Left ventricle myocardium inferior (tissue), 1 donor: ENCODE measurements at regions not wholly inside any gene's neighbourhood (a gene's known extent, or its start where the extent isn't known, plus 50 kb on each side); places are given as distances from the start of the nearest gene placed in this dataset.

ENCODE experiments used
- DNase-seq: peaks from one replicate; pipeline ENCODE4 v3.0.0-alpha.2; 2020
- H3K27ac ChIP-seq: fragments of 200-600 bp; replicated peaks from 2 replicates; pipeline ENCODE4 v1.8.0; 2021
- H3K27me3 ChIP-seq: fragments of 200-600 bp; 2 replicates; pipeline ENCODE4 v1.8.0; 2021; ENCODE audit warnings: low read depth
- H3K36me3 ChIP-seq: fragments of 200-600 bp; 2 replicates; pipeline ENCODE4 v1.8.0; 2021
- H3K4me1 ChIP-seq: fragments of 200-600 bp; 2 replicates; pipeline ENCODE4 v1.8.0; 2021
- H3K4me3 ChIP-seq: fragments of 200-600 bp; 2 replicates; pipeline ENCODE4 v1.8.0; 2021; ENCODE audit warnings: mild to moderate bottlenecking, moderate library complexity
- H3K9me3 ChIP-seq: fragments of 200-600 bp; replicated peaks from 2 replicates; pipeline ENCODE4 v1.8.0; 2021
- intact Hi-C: fragments of 100-400 bp; cut with micrococcal nuclease; formaldehyde crosslinking; loops from one replicate; pipeline ENCODE4 v1.11.0; 2022
- TF ChIP-seq, protein P1 (sequence below): fragments of 200-600 bp; IDR thresholded peaks from 2 replicates; pipeline ENCODE4 v1.8.0; 2021; ENCODE audit warnings: antibody characterized with exemption, mild to moderate bottlenecking, borderline replicate concordance
- donor health status: DM: no; HTN: yes; CAD: no; lungs with severe emphysema.

DNA sequence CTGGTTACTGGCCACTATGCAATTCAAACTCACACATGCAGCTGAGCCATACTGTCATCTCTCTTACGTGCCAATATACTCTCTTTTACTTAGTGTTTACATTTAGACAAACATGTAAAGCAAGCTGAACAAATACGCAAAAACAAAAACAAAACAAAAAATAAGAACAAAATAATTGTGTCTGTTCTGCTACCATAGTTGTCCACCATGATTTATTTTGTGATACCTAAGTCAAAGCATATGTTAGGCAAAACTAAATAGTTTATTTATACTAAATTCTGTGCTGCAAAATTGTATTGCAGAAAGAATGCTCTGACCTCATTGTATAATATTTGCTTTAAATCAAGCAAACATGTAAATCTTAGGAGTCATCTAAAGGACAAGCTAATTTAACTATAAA, 943.2 kb upstream of the AGA start:
- intact Hi-C loops: no loop called here
- Histone ChIP-seq H3K4me3 (no peak overlapping the region), H3K27me3 (no peaks in the 10 kb centered on the region), H3K27ac (no peak overlapping the region), H3K4me1 (no peaks in the 10 kb centered on the region), H3K36me3 (no peaks in the 10 kb centered on the region), H3K9me3 (peaks cover 8% of the 10 kb centered on the region)
- TF ChIP-seq, protein P1, sequence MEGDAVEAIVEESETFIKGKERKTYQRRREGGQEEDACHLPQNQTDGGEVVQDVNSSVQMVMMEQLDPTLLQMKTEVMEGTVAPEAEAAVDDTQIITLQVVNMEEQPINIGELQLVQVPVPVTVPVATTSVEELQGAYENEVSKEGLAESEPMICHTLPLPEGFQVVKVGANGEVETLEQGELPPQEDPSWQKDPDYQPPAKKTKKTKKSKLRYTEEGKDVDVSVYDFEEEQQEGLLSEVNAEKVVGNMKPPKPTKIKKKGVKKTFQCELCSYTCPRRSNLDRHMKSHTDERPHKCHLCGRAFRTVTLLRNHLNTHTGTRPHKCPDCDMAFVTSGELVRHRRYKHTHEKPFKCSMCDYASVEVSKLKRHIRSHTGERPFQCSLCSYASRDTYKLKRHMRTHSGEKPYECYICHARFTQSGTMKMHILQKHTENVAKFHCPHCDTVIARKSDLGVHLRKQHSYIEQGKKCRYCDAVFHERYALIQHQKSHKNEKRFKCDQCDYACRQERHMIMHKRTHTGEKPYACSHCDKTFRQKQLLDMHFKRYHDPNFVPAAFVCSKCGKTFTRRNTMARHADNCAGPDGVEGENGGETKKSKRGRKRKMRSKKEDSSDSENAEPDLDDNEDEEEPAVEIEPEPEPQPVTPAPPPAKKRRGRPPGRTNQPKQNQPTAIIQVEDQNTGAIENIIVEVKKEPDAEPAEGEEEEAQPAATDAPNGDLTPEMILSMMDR: no peak
- no peak for DNase-seq

GRCh38 chr4:178387756-178388155, 945.5 kb upstream of the AGA start:
- DNase-seq: no peak
- intact Hi-C loops: no loop called here
- H3K27me3 ChIP-seq: no peaks in the 10 kb centered on the region
- peaks cover 8% of the 10 kb centered on the region for H3K9me3 ChIP-seq
- TF ChIP-seq, protein P1: no peak
- H3K4me3 ChIP-seq: no peak overlapping the region
- no peak overlapping the region for H3K27ac ChIP-seq
- no peaks in the 10 kb centered on the region for H3K36me3 ChIP-seq
- H3K4me1 ChIP-seq: no peaks in the 10 kb centered on the region

DNA sequence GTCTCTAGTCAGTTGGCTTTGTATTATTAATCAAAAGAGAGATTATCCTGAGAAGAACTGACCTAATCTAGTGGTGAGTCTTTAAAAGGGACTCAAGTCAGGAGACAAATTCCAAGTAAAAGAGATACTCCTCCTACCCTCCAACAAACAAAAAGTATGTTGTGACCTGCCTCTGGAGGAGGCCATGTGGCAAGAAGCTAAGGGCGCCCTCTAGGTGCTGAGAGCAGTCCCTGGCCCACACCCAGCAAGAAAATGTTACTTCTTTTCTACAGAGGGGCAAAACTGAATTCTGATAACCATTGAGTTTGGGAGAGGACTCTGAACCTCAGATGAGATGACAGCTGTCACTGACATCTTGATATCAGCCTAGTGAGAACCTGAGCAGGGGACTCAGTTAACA, 953.6 kb upstream of the AGA start:
- Histone ChIP-seq H3K4me3 (no peak overlapping the region), H3K4me1 (no peaks in the 10 kb centered on the region), H3K27me3 (no peaks in the 10 kb centered on the region), H3K27ac (no peak overlapping the region), H3K9me3 (peaks cover 13% of the 10 kb centered on the region), H3K36me3 (no peaks in the 10 kb centered on the region)
- TF ChIP-seq, protein P1: no peak
- no peak for DNase-seq
- intact Hi-C loops: no loop called here

DNA sequence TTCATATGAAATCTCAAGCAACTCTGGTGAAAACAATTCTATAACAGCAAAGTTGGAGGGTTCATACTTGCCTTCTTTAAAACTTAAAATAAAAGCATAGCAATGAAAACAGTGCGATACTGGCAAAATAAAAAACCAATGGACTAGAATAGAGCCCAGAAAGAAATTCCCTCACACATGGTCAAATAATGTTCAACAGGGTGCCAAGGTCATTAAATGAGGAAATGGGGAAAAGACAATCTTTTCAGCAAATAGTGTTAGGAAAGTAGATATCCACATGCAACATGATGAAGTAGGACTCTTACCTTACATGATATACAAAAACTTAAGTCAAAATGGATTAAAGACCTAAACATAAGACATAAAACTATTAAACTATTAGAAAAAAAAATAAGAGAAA, 970.2 kb upstream of the AGA start:
- Histone ChIP-seq H3K27me3 (no peaks in the 10 kb centered on the region), H3K36me3 (no peaks in the 10 kb centered on the region), H3K4me1 (no peaks in the 10 kb centered on the region), H3K4me3 (no peak overlapping the region), H3K27ac (no peak overlapping the region), H3K9me3 (no peaks in the 10 kb centered on the region)
- TF ChIP-seq, protein P1: no peak
- no peak for DNase-seq
- intact Hi-C loops: no loop called here

GRCh38 chr4:178414042-178414441, 971.8 kb upstream of the AGA start:
- Histone ChIP-seq H3K27me3 (no peaks in the 10 kb centered on the region), H3K9me3 (no peaks in the 10 kb centered on the region), H3K36me3 (no peaks in the 10 kb centered on the region), H3K4me1 (no peaks in the 10 kb centered on the region), H3K27ac (no peak overlapping the region), H3K4me3 (no peak overlapping the region)
- TF ChIP-seq, protein P1: no peak
- intact Hi-C loops: no loop called here
- no peak for DNase-seq
